Esophagus squamous epithelium (tissue), 4 donors: ENCODE measurements at regions not wholly inside any gene's neighbourhood (a gene's known extent, or its start where the extent isn't known, plus 50 kb on each side); places are given as distances from the start of the nearest gene placed in this dataset.

ENCODE experiments used
- CTCF ChIP-seq, 6 experiments: fragments of 450-650 bp in 4 of 6; fragments of 200-600 bp in 2 of 6; sonication (generic) in 2 of 6; IDR thresholded peaks; one replicate each; pipeline ENCODE4 v1.5.1; 2016 to 2019; ENCODE audit warnings: antibody characterized with exemption in 6 of 6, mild to moderate bottlenecking in 4 of 6, moderate library complexity in 4 of 6
- POLR2A ChIP-seq, 4 donors: fragments of 450-650 bp; IDR thresholded peaks; one replicate each; pipeline ENCODE4 v1.6.1; 2017; ENCODE audit warnings: antibody characterized with exemption in 4 of 4, mild to moderate bottlenecking in 4 of 4, moderate library complexity in 3 of 4

- TF ChIP-seq CTCF (IDR thresholded peaks at IDR 0.05) (no peak), POLR2A (IDR thresholded peaks at IDR 0.05) (no peak)
Measured at GRCh38 chr16:72224260-72224768, 52.4 kb upstream of the PMFBP1 start.
